GM10248 (cell line): ENCODE measurements at regions not wholly inside any gene's neighbourhood (a gene's known extent, or its start where the extent isn't known, plus 50 kb on each side); places are given as distances from the start of the nearest gene placed in this dataset.

ENCODE experiments used
- CTCF ChIA-PET: fragments of 300-600 bp; sonication (Branson Sonifier 250); formaldehyde crosslinking; extraction: SDS; loops from one replicate; lab custom pipeline; 2021; ENCODE audit warnings: antibody characterized with exemption; lab: Yijun Ruan, JAX
- POLR2A ChIA-PET: fragments of 350-650 bp; sonication (Branson Sonifier 250); formaldehyde crosslinking; extraction: SDS; loops from one replicate; lab custom pipeline; 2020; ENCODE audit warnings: antibody characterized with exemption; lab: Yijun Ruan, JAX
- DNase-seq: peaks from one replicate; pipeline ENCODE4 v3.0.0; 2012; ENCODE audit errors: extremely low spot score
- CTCF ChIP-seq: IDR thresholded peaks from 2 replicates; pipeline ENCODE4 v1.5.1; 2012; ENCODE audit warnings: mild to moderate bottlenecking, low read depth; ENCODE audit errors: extremely low read depth, missing control alignments, control extremely low read depth

- DNase-seq = no peak
- TF ChIP-seq CTCF = no peak
- POLR2A ChIA-PET = no interaction called here
- CTCF ChIA-PET = no interaction called here
These were observed 53.6 kb upstream of the TPM4 start for GRCh38 chr19:16022681-16023080.

- no peak for DNase-seq
- CTCF ChIA-PET = no interaction called here
- TF ChIP-seq CTCF = no peak
- POLR2A ChIA-PET = no interaction called here
These were observed 53.0 kb upstream of the TPM4 start for GRCh38 chr19:16023146-16023915.

GRCh38 chr19:16024266-16025107 is 51.8 kb upstream of the TPM4 start:
- ChIA-PET CTCF (interaction anchor here (1.0 kb wide), 1 partner anchor 26 kb away, joined by 3 read pairs; no protein-coding TSS in a partner anchor), POLR2A (interaction anchor here (0.6 kb wide), 1 partner anchor 120 kb away, joined by 8 read pairs; no protein-coding TSS in a partner anchor)
- DNase-seq = no peak
- no peak for TF ChIP-seq CTCF

GRCh38 chr19:16025108-16026101 is 50.9 kb upstream of the TPM4 start:
- POLR2A ChIA-PET = interaction anchor here (0.6 kb wide), 1 partner anchor 119 kb away, joined by 8 read pairs; no protein-coding TSS in a partner anchor
- CTCF ChIA-PET = interaction anchor here (1.9 kb wide), 1 partner anchor 16 kb away, joined by 4 read pairs; no protein-coding TSS in a partner anchor
- TF ChIP-seq CTCF = no peak
- no peak for DNase-seq

GRCh38 chr19:16026131-16026530 is 50.2 kb upstream of the TPM4 start:
- TF ChIP-seq CTCF = no peak
- CTCF ChIA-PET = interaction anchor here (1.9 kb wide), 1 partner anchor 17 kb away, joined by 4 read pairs; no protein-coding TSS in a partner anchor
- no peak for DNase-seq
- POLR2A ChIA-PET = no interaction called here
